ENCODE measurements at regions not wholly inside any gene's neighbourhood (a gene's known extent, or its start where the extent isn't known, plus 50 kb on each side); places are given as distances from the start of the nearest gene placed in this dataset.

GRCh38 chr3:151558661-151559060 lies 97.8 kb upstream of the IGSF10 start:
- no peak overlapping the region for H3K4me3 ChIP-seq (ENCODE audit: low read depth, low read length)
- DNase-seq (ENCODE audit: low read depth): no peak
- TF ChIP-seq MYC (IDR thresholded peaks at IDR 0.05; ENCODE audit: low read depth, low read length): no peak

DNA sequence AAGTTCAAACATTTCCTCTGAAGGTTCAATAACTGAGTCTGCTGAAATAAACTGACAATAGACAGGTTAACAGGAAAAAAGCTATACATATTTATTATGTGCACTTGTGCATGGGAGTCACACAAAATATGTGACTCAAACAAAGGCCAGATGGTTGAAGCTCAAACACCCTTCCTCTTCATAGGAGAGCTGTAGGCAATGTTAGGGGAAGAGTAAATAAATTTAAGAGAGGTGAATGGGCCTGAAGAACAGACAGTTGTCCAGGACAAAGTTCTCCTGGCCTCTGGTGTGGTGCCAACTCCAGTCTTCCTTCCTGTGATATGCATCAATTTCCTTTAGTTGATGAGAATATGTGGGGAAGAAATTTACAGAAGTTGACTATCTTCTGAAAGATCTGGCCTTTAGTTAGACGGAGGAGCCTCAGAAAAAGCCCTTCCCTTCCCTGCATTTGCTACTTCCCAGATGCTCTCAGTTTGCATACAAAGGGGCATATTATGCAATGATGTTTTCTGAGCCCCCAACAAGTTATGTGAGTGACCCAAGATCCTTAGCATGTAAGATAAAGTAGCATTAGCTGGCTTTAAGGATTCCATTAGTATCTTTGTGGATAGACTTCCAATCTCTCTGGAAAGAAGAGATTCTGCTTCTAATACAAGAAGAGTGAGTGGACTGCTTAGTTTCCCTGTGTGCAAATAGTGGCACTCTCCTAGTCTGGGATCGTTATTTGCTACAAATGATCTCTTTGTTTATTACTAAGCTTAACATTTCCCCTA lies 96.4 kb upstream of the IGSF10 start:
- TF ChIP-seq POLR2A (IDR thresholded peaks at IDR 0.05; ENCODE audit: extremely low read depth, insufficient read length) (no peak), MYC (IDR thresholded peaks at IDR 0.05; ENCODE audit: low read depth, low read length) (no peak)
- TF ChIP-seq, protein P1, sequence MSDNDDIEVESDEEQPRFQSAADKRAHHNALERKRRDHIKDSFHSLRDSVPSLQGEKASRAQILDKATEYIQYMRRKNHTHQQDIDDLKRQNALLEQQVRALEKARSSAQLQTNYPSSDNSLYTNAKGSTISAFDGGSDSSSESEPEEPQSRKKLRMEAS (IDR thresholded peaks at IDR 0.05; ENCODE audit: low read depth, low read length): no peak
- TF ChIP-seq, protein P2, sequence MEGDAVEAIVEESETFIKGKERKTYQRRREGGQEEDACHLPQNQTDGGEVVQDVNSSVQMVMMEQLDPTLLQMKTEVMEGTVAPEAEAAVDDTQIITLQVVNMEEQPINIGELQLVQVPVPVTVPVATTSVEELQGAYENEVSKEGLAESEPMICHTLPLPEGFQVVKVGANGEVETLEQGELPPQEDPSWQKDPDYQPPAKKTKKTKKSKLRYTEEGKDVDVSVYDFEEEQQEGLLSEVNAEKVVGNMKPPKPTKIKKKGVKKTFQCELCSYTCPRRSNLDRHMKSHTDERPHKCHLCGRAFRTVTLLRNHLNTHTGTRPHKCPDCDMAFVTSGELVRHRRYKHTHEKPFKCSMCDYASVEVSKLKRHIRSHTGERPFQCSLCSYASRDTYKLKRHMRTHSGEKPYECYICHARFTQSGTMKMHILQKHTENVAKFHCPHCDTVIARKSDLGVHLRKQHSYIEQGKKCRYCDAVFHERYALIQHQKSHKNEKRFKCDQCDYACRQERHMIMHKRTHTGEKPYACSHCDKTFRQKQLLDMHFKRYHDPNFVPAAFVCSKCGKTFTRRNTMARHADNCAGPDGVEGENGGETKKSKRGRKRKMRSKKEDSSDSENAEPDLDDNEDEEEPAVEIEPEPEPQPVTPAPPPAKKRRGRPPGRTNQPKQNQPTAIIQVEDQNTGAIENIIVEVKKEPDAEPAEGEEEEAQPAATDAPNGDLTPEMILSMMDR (IDR thresholded peaks at IDR 0.05; ENCODE audit: low read depth, low read length): no peak
- DNase-seq (ENCODE audit: low read depth): peak; percentile 33
- no peak overlapping the region for H3K4me3 ChIP-seq (ENCODE audit: low read depth, low read length)

GRCh38 chr3:151556596-151556995 lies 95.7 kb upstream of the IGSF10 start:
- peak; percentile 66 for DNase-seq (ENCODE audit: low read depth)
- TF ChIP-seq, protein P2 (IDR thresholded peaks at IDR 0.05; ENCODE audit: low read depth, low read length): no peak
- TF ChIP-seq, protein P1 (IDR thresholded peaks at IDR 0.05; ENCODE audit: low read depth, low read length): no peak
- no peak for TF ChIP-seq POLR2A (IDR thresholded peaks at IDR 0.05; ENCODE audit: extremely low read depth, insufficient read length)
- no peak overlapping the region for H3K4me3 ChIP-seq (ENCODE audit: low read depth, low read length)

DNA sequence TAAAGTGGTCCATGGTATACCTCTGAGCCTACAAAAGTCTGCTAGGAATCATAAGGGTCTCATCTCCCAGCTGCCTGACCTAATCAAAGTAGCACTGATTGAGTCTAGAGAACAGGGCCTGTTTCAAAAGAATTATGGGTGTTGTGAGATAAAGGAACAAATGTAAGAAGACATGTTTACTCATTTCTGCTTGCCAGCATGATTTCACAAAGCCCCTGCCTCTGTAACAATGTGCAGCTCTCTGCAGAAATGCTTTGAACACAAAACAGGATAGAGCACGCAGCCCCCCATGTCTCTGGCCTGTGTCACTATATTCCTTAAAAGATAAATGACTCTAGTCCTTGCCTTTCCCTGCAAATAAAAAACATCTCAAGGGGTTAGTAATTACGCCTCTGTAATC lies 94.7 kb upstream of the IGSF10 start:
- TF ChIP-seq, protein P1 (IDR thresholded peaks at IDR 0.05; ENCODE audit: low read depth, low read length): no peak
- TF ChIP-seq POLR2A (IDR thresholded peaks at IDR 0.05; ENCODE audit: extremely low read depth, insufficient read length) (no peak), MYC (IDR thresholded peaks at IDR 0.05; ENCODE audit: low read depth, low read length) (no peak)
- TF ChIP-seq, protein P2 (IDR thresholded peaks at IDR 0.05; ENCODE audit: low read depth, low read length): no peak
- no peak for DNase-seq (ENCODE audit: low read depth)
- no peak overlapping the region for H3K4me3 ChIP-seq (ENCODE audit: low read depth, low read length)

DNA sequence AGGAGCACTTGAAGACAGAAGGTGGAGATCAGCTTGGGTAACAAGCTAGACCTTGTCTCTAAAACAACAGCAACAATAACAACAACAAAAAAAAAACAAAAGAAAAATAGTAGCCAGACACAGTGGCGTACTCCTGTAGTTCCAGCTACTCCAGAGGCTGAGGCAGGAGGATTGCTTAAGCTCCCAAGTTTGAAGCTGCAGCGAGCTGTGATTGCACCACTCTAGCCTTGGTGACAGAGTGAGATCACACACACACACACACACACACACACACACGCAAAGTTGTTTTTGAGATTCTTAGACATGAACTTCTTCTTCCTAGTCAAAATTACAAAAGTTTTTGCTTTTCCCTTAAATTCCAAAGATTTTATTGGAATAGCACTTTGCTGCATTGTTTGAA lies 93.0 kb upstream of the IGSF10 start:
- peak; percentile 90 for DNase-seq (ENCODE audit: low read depth)
- TF ChIP-seq MYC (IDR thresholded peaks at IDR 0.05; ENCODE audit: low read depth, low read length): no peak
- no peak for TF ChIP-seq POLR2A (IDR thresholded peaks at IDR 0.05; ENCODE audit: extremely low read depth, insufficient read length)
- TF ChIP-seq, protein P1 (IDR thresholded peaks at IDR 0.05; ENCODE audit: low read depth, low read length): no peak
- TF ChIP-seq, protein P2 (IDR thresholded peaks at IDR 0.05; ENCODE audit: low read depth, low read length): no peak
- H3K4me3 ChIP-seq (ENCODE audit: low read depth, low read length): no peak overlapping the region

DNA sequence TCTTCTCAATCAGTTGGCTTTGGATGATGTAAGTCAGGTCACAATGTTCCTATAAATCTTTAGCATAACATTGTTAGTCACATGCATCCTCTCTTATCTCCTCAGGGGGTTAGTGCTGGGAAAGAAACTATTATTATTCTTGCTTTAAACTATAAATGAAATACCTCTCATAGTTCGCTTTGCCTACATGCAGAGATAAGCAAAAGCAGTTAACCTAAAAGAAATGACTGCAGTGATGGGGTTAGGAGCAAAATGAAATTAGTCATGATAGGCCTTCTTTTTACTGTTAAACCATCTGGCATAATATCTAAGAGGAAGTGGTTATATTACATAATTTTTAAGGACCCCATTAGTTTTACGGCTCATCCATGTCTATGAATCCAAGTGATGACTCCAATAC lies 91.7 kb upstream of the IGSF10 start:
- TF ChIP-seq, protein P2 (IDR thresholded peaks at IDR 0.05; ENCODE audit: low read depth, low read length): no peak
- TF ChIP-seq POLR2A (IDR thresholded peaks at IDR 0.05; ENCODE audit: extremely low read depth, insufficient read length): no peak
- TF ChIP-seq MYC (IDR thresholded peaks at IDR 0.05; ENCODE audit: low read depth, low read length): no peak
- TF ChIP-seq, protein P1 (IDR thresholded peaks at IDR 0.05; ENCODE audit: low read depth, low read length): no peak
- H3K4me3 ChIP-seq (ENCODE audit: low read depth, low read length): no peak overlapping the region
- peak; percentile 79 for DNase-seq (ENCODE audit: low read depth)

All from NB4 (cell line).